OCI-LY7 (cell line): ENCODE measurements at regions not wholly inside any gene's neighbourhood (a gene's known extent, or its start where the extent isn't known, plus 50 kb on each side); places are given as distances from the start of the nearest gene placed in this dataset.

ENCODE experiments used
- BruUV-seq: library from RNA; stranded (reverse); fragments of 400-500 nt; replicated peaks from 2 replicates; lab custom pipeline; 2021; lab: Mats Ljungman, UMichigan
- CTCF ChIA-PET: fragments of 300-600 bp; sonication (Branson Sonifier 250); formaldehyde crosslinking; loops from one replicate; lab custom pipeline; 2022; ENCODE audit warnings: antibody characterized with exemption; ENCODE audit not compliant: unreplicated experiment; lab: Charles Lee
- POLR2A ChIA-PET: fragments of 300-600 bp; sonication (Branson Sonifier 250); formaldehyde crosslinking; loops from one replicate; lab custom pipeline; 2022; ENCODE audit warnings: antibody characterized with exemption; lab: Charles Lee
- DNase-seq: peaks from one replicate; pipeline ENCODE4 v3.0.0-alpha.2; 2015; ENCODE audit warnings: low spot score
- H2AFZ ChIP-seq: fragments of 200-600 bp; sonication (generic), shearing (Covaris generic); 2 replicates; pipeline ENCODE4 v1.6.1; 2014; ENCODE audit warnings: mild to moderate bottlenecking, antibody characterized with exemption, low read length, moderate library complexity
- H3K27ac ChIP-seq: fragments of 200-600 bp; sonication (generic); 2 replicates; pipeline ENCODE4 v1.5.1; 2014; ENCODE audit warnings: mixed run types, low read depth, mild to moderate bottlenecking, moderate library complexity, low read length, inconsistent platforms; ENCODE audit not compliant: poor library complexity, severe bottlenecking
- H3K36me3 ChIP-seq: fragments of 200-600 bp; sonication (generic); 2 replicates; pipeline ENCODE4 v1.6.1; 2014; ENCODE audit warnings: mild to moderate bottlenecking, antibody characterized with exemption, low read length, moderate library complexity, mixed read lengths; ENCODE audit not compliant: insufficient read depth
- H3K4me1 ChIP-seq: fragments of 200-600 bp; sonication (generic); 2 replicates; pipeline ENCODE4 v1.5.1; 2014; ENCODE audit warnings: mild to moderate bottlenecking, low read length; ENCODE audit not compliant: insufficient read depth, poor library complexity, severe bottlenecking
- H3K4me2 ChIP-seq: fragments of 200-600 bp; sonication (generic); 2 replicates; pipeline ENCODE4 v1.6.1; 2014; ENCODE audit warnings: mild to moderate bottlenecking, low read length
- H3K4me3 ChIP-seq: fragments of 200-600 bp; sonication (generic); 2 replicates; pipeline ENCODE4 v1.5.1; 2014; ENCODE audit warnings: mild to moderate bottlenecking, low read depth, low read length; ENCODE audit not compliant: poor library complexity, severe bottlenecking
- H3K79me2 ChIP-seq: fragments of 200-600 bp; sonication (generic); 2 replicates; pipeline ENCODE4 v1.6.1; 2016; ENCODE audit warnings: low read depth, mild to moderate bottlenecking, low read length, moderate library complexity, mixed read lengths; ENCODE audit not compliant: insufficient read depth
- H3K9me2 ChIP-seq: fragments of 200-600 bp; sonication (generic); 2 replicates; pipeline ENCODE4 v1.6.1; 2016; ENCODE audit warnings: mild to moderate bottlenecking, low read length, mixed read lengths; ENCODE audit not compliant: insufficient read depth
- H3K9me3 ChIP-seq: fragments of 200-600 bp; sonication (generic); 2 replicates; pipeline ENCODE4 v1.6.1; 2014; ENCODE audit warnings: mild to moderate bottlenecking, mixed run types, low read length, mixed read lengths
- H4K20me1 ChIP-seq: fragments of 200-600 bp; sonication (generic); 2 replicates; pipeline ENCODE4 v1.6.1; 2014; ENCODE audit warnings: mild to moderate bottlenecking, antibody characterized with exemption, low read length, moderate library complexity, mixed read lengths; ENCODE audit not compliant: insufficient read depth
- CTCF ChIP-seq: fragments of 200-600 bp; sonication (generic); conservative IDR thresholded peaks from 2 replicates; pipeline ENCODE4 v1.5.1; 2014; ENCODE audit warnings: mild to moderate bottlenecking, antibody characterized with exemption, low read length, moderate library complexity, mixed read lengths
- EZH2phosphoT487 ChIP-seq: fragments of 200-600 bp; sonication (generic); IDR thresholded peaks from 2 replicates; pipeline ENCODE4 v1.6.1; 2018; ENCODE audit warnings: low read depth, borderline replicate concordance, mild to moderate bottlenecking, mixed run types, antibody characterized with exemption, low read length, moderate library complexity, mixed read lengths
- intact Hi-C: fragments of 100-400 bp; cut with micrococcal nuclease; formaldehyde crosslinking; loops from one replicate; pipeline ENCODE4 v1.10.0; 2022; ENCODE audit not compliant: unreplicated experiment

GRCh38 chr3:15942462-15942861 lies 144.7 kb upstream of the ANKRD28 start:
- Histone ChIP-seq H2AFZ (no peak overlapping the region), H3K4me3 (no peak overlapping the region), H3K36me3 (no peaks in the 10 kb centered on the region), H3K79me2 (no peaks in the 10 kb centered on the region), H4K20me1 (no peaks in the 10 kb centered on the region), H3K9me3 (no peaks in the 10 kb centered on the region), H3K9me2 (no peaks in the 10 kb centered on the region), H3K27ac (no peak overlapping the region), H3K4me2 (no peak overlapping the region), H3K4me1 (no peaks in the 10 kb centered on the region)
- TF ChIP-seq EZH2phosphoT487: no peak
- TF ChIP-seq CTCF: no peak
- BruUV-seq: no TSS peak
- no peak for DNase-seq
- POLR2A ChIA-PET: interaction anchor here (0.5 kb wide), 1 partner anchor 35 kb away, joined by 4 read pairs; no protein-coding TSS in a partner anchor
- intact Hi-C loops: no loop called here
- CTCF ChIA-PET: no interaction called here

GRCh38 chr3:15942936-15943335 lies 145.2 kb upstream of the ANKRD28 start:
- H3K27ac ChIP-seq: no peak overlapping the region
- no peak overlapping the region for H3K4me2 ChIP-seq
- no peak overlapping the region for H3K4me3 ChIP-seq
- no peak for DNase-seq
- H3K79me2 ChIP-seq: no peaks in the 10 kb centered on the region
- H4K20me1 ChIP-seq: no peaks in the 10 kb centered on the region
- no peak overlapping the region for H2AFZ ChIP-seq
- H3K9me3 ChIP-seq: no peaks in the 10 kb centered on the region
- CTCF ChIA-PET: no interaction called here
- no peak for TF ChIP-seq EZH2phosphoT487
- no peak for TF ChIP-seq CTCF
- H3K36me3 ChIP-seq: no peaks in the 10 kb centered on the region
- H3K9me2 ChIP-seq: no peaks in the 10 kb centered on the region
- POLR2A ChIA-PET: no interaction called here
- intact Hi-C loops: no loop called here
- BruUV-seq: no TSS peak
- no peaks in the 10 kb centered on the region for H3K4me1 ChIP-seq

GRCh38 chr3:15948388-15948787 lies 150.6 kb upstream of the ANKRD28 start:
- Histone ChIP-seq H3K79me2 (no peaks in the 10 kb centered on the region), H3K4me2 (no peak overlapping the region), H3K36me3 (no peaks in the 10 kb centered on the region), H2AFZ (no peak overlapping the region), H4K20me1 (no peaks in the 10 kb centered on the region), H3K4me3 (no peak overlapping the region), H3K9me2 (no peaks in the 10 kb centered on the region), H3K9me3 (no peaks in the 10 kb centered on the region), H3K4me1 (no peaks in the 10 kb centered on the region), H3K27ac (no peak overlapping the region)
- DNase-seq: no peak
- TF ChIP-seq EZH2phosphoT487 (no peak), CTCF (no peak)
- ChIA-PET CTCF (no interaction called here), POLR2A (interaction anchor here (1.0 kb wide), 1 partner anchor 273 kb away, joined by 3 read pairs; no protein-coding TSS in a partner anchor)
- intact Hi-C loops: no loop called here
- BruUV-seq: no TSS peak
